ENCODE measurements at regions not wholly inside any gene's neighbourhood (a gene's known extent, or its start where the extent isn't known, plus 50 kb on each side); places are given as distances from the start of the nearest gene placed in this dataset.
"Not testable (repeated sequence)": the region's sequence is repeated elsewhere in the genome, so short reads cannot be mapped to it uniquely, and the experiment has no call there.

- POLR2A ChIA-PET = no interaction called here
- TF ChIP-seq CTCF (IDR thresholded peaks at IDR 0.05; ENCODE audit: control extremely low read depth, extremely low read depth, low read depth, missing control alignments) = no peak
- DNase-seq (ENCODE audit: extremely low spot score) = no peak
- CTCF ChIA-PET = interaction anchor here (1.3 kb wide), 1 partner anchor 42 kb away, joined by 3 read pairs; no protein-coding TSS in a partner anchor
These were observed 207.6 kb downstream of the EMP1 start for GRCh38 chr12:13404111-13404628.

GRCh38 chr12:13391375-13391774, 194.8 kb downstream of the EMP1 start:
- POLR2A ChIA-PET; DNase-seq (ENCODE audit: extremely low spot score); CTCF ChIA-PET: not testable (repeated sequence)

GRCh38 chr12:13390918-13391317, 194.4 kb downstream of the EMP1 start:
- ChIA-PET POLR2A (no interaction called here), CTCF (interaction anchor here (1.2 kb wide), 1 partner anchor 10 kb away, joined by 3 read pairs; no protein-coding TSS in a partner anchor)
- DNase-seq (ENCODE audit: extremely low spot score) = no peak
- no peak for TF ChIP-seq CTCF (IDR thresholded peaks at IDR 0.05; ENCODE audit: control extremely low read depth, extremely low read depth, low read depth, missing control alignments)

GRCh38 chr12:13390381-13390861, 193.9 kb downstream of the EMP1 start:
- POLR2A ChIA-PET = no interaction called here
- DNase-seq (ENCODE audit: extremely low spot score) = no peak
- CTCF ChIA-PET = interaction anchor here (1.2 kb wide), 1 partner anchor 9 kb away, joined by 3 read pairs; no protein-coding TSS in a partner anchor

GRCh38 chr12:13387101-13387500, 190.6 kb downstream of the EMP1 start:
- POLR2A ChIA-PET = no interaction called here
- CTCF ChIA-PET = interaction anchor here (1.2 kb wide), 1 partner anchor 274 kb away, joined by 3 read pairs; no protein-coding TSS in a partner anchor
- no peak for TF ChIP-seq CTCF (IDR thresholded peaks at IDR 0.05; ENCODE audit: control extremely low read depth, extremely low read depth, low read depth, missing control alignments)
- no peak for DNase-seq (ENCODE audit: extremely low spot score)

More at GRCh38 chr12:13390381-13390861, 193.9 kb downstream of the EMP1 start:
- no peak for TF ChIP-seq CTCF (IDR thresholded peaks at IDR 0.05; ENCODE audit: control extremely low read depth, extremely low read depth, low read depth, missing control alignments)

- ChIA-PET POLR2A (no interaction called here), CTCF (interaction anchor here (1.2 kb wide), 1 partner anchor 275 kb away, joined by 3 read pairs; no protein-coding TSS in a partner anchor)
- TF ChIP-seq CTCF (IDR thresholded peaks at IDR 0.05; ENCODE audit: control extremely low read depth, extremely low read depth, low read depth, missing control alignments) = no peak
- no peak for DNase-seq (ENCODE audit: extremely low spot score)
These were observed 190.0 kb downstream of the EMP1 start for GRCh38 chr12:13386323-13387039.

- ChIA-PET CTCF (no interaction called here), POLR2A (no interaction called here)
- TF ChIP-seq CTCF (IDR thresholded peaks at IDR 0.05; ENCODE audit: control extremely low read depth, extremely low read depth, low read depth, missing control alignments) = no peak
- no peak for DNase-seq (ENCODE audit: extremely low spot score)
These were observed 186.9 kb downstream of the EMP1 start for GRCh38 chr12:13383379-13383778.

Measured in GM10248 (cell line).